Stimulated activated naive B cell treated with anti-CD40 and anti-IgM and Interleukin-4, amounts not matched to agents 10 μg/mL and 1 μg/mL and 100 μg/mL, for 72 hours (primary cell): ENCODE measurements at regions not wholly inside any gene's neighbourhood (a gene's known extent, or its start where the extent isn't known, plus 50 kb on each side); places are given as distances from the start of the nearest gene placed in this dataset.

Source experiments
- ATAC-seq, 2 donors: fragments of 150-1000 bp; cut with Tn5 transposase; replicated peaks; 2 replicates each; pipeline ENCODE4 v1.10.0; 2021; ENCODE audit warnings: moderate library complexity in 1 of 2
- DNase-seq: peaks from one replicate; pipeline ENCODE4 v3.0.0; 2021
- H3K27ac Mint-ChIP-seq: one replicate; pipeline ENCODE4 v1.8.0; 2022; ENCODE audit warnings: mild to moderate bottlenecking, mixed read lengths
- H3K27me3 Mint-ChIP-seq, 2 donors: one replicate each; pipeline ENCODE4 v1.8.0; 2022; ENCODE audit warnings: mixed read lengths in 2 of 2
- H3K36me3 Mint-ChIP-seq, 2 donors: one replicate each; pipeline ENCODE4 v1.8.0; 2022; ENCODE audit warnings: mixed read lengths in 2 of 2, mild to moderate bottlenecking in 1 of 2
- H3K4me1 Mint-ChIP-seq, 2 donors: one replicate each; pipeline ENCODE4 v1.8.0; 2022; ENCODE audit warnings: mixed read lengths in 2 of 2, mild to moderate bottlenecking in 1 of 2
- H3K4me3 Mint-ChIP-seq, 2 donors: one replicate each; pipeline ENCODE4 v1.8.0; 2022; ENCODE audit warnings: mild to moderate bottlenecking in 2 of 2, mixed read lengths in 2 of 2, moderate library complexity in 1 of 2
- H3K9me3 Mint-ChIP-seq, 2 donors: one replicate each; pipeline ENCODE4 v1.8.0; 2022; ENCODE audit warnings: mixed read lengths in 2 of 2, mild to moderate bottlenecking in 1 of 2

GRCh38 chr3:147733217-147733616 is 324.1 kb downstream of the ZIC1 start:
- Mint-ChIP-seq H3K4me1 (no peaks in the 10 kb centered on the region), H3K36me3 (no peaks in the 10 kb centered on the region), H3K9me3 (peaks cover 0 to 2% of the 10 kb centered on the region in 2 donors), H3K4me3 (no peak overlapping the region), H3K27me3 (no peaks in the 10 kb centered on the region), H3K27ac (no peak overlapping the region)
- no peak for ATAC-seq
- no peak for DNase-seq

DNA sequence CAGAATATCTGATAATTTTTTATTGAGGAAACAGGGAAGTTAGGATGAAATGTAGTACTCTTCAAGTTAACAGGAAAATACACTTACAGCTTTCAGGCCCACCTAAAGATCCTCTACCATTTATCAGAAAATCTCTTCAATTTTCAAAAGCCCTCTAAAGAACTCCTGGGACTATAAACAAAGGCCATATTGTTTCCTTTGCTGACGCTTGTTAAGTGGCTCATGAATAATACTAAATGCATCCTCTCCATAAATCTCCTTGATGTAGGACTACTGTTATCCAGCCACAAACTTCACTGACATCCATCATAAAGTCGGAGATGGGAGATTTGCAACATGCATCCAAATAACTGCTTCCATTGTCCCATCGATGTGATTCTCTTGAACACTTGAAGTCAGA is 326.5 kb downstream of the ZIC1 start:
- ATAC-seq: no peak
- no peaks in the 10 kb centered on the region for H3K9me3 Mint-ChIP-seq
- no peaks in the 10 kb centered on the region for H3K36me3 Mint-ChIP-seq
- H3K4me1 Mint-ChIP-seq: no peaks in the 10 kb centered on the region
- H3K4me3 Mint-ChIP-seq: no peak overlapping the region
- no peaks in the 10 kb centered on the region for H3K27me3 Mint-ChIP-seq
- H3K27ac Mint-ChIP-seq: no peak overlapping the region
- no peak for DNase-seq

GRCh38 chr3:147736226-147736625 is 327.1 kb downstream of the ZIC1 start:
- no peak overlapping the region for H3K27ac Mint-ChIP-seq
- no peaks in the 10 kb centered on the region for H3K36me3 Mint-ChIP-seq
- ATAC-seq: no peak
- no peaks in the 10 kb centered on the region for H3K27me3 Mint-ChIP-seq
- H3K4me3 Mint-ChIP-seq: no peak overlapping the region
- DNase-seq: no peak
- no peaks in the 10 kb centered on the region for H3K4me1 Mint-ChIP-seq
- no peaks in the 10 kb centered on the region for H3K9me3 Mint-ChIP-seq

GRCh38 chr3:147737376-147737775 is 328.2 kb downstream of the ZIC1 start:
- Mint-ChIP-seq H3K4me1 (no peaks in the 10 kb centered on the region), H3K27me3 (no peaks in the 10 kb centered on the region), H3K9me3 (no peaks in the 10 kb centered on the region), H3K36me3 (no peaks in the 10 kb centered on the region), H3K27ac (no peak overlapping the region), H3K4me3 (no peak overlapping the region)
- DNase-seq (no peak), ATAC-seq (no peak)

DNA sequence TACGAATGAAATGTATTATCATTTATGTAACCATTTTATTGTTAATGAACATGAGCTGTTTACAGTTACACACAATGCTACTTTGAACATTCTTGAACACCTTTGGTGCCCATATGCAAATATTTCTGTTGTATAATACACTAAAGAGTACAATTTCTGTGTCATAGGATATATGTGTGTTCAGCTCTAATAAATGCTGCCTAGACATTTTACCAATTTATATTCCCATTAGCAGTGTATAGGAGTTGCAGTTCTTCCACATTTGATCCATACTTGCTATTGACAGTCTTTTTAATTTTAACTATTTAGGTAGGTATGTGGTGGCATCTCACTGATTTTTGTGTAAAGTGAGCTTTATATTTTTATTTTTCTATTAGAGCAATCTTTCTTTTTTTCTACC is 331.8 kb downstream of the ZIC1 start:
- Mint-ChIP-seq H3K27me3 (no peaks in the 10 kb centered on the region), H3K9me3 (peaks cover 0 to 1% of the 10 kb centered on the region in 2 donors), H3K4me3 (no peak overlapping the region), H3K36me3 (no peaks in the 10 kb centered on the region), H3K4me1 (no peaks in the 10 kb centered on the region), H3K27ac (no peak overlapping the region)
- DNase-seq (no peak), ATAC-seq (no peak)

DNA sequence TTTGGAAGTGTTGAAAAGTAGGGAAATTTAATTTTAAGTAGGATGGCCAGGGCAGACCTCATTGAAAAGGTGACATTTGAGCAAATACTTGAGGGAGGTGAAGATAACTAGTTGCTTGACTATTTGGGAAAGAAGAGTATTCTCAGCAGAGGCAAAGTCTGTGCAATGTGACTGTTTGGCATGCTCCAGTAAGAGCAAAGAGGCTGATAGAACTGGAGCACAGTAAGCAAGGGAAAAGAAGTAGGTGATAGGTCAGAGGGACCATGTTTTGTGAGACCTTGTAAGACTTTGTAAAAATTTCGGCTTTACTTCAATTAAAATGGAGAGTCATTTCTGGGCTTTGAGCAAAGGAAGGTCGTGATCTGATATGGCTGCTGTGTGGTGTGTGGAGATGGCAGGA is 335.8 kb downstream of the ZIC1 start:
- Mint-ChIP-seq H3K27ac (no peak overlapping the region), H3K9me3 (peaks cover 0 to 7% of the 10 kb centered on the region in 2 donors), H3K36me3 (no peaks in the 10 kb centered on the region), H3K4me3 (no peak overlapping the region), H3K27me3 (no peaks in the 10 kb centered on the region), H3K4me1 (no peaks in the 10 kb centered on the region)
- ATAC-seq (no peak), DNase-seq (no peak)

DNA sequence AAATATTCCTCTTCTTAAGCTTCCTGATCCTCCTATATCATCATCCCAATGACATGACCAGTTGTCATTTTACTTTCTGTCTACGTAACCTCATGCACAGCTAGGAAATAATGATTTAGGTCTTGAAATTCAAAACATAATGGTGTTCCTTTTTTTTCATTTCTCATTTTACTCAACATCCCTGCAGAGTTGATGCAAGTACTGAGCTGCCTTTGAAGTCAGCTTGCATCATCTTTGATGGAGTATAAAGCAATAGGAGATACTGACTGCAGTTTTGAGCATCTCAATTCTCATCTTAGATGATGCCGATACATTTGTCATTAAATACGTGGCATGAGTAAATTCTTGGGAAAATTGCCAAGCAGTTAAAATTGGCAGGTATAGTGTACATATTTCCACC is 346.1 kb downstream of the ZIC1 start:
- no peaks in the 10 kb centered on the region for H3K4me1 Mint-ChIP-seq
- H3K27me3 Mint-ChIP-seq: no peaks in the 10 kb centered on the region
- ATAC-seq (no peak), DNase-seq (no peak)
- no peaks in the 10 kb centered on the region for H3K36me3 Mint-ChIP-seq
- H3K27ac Mint-ChIP-seq: no peak overlapping the region
- peaks cover 0 to 2% of the 10 kb centered on the region in 2 donors for H3K9me3 Mint-ChIP-seq
- H3K4me3 Mint-ChIP-seq: no peak overlapping the region

DNA sequence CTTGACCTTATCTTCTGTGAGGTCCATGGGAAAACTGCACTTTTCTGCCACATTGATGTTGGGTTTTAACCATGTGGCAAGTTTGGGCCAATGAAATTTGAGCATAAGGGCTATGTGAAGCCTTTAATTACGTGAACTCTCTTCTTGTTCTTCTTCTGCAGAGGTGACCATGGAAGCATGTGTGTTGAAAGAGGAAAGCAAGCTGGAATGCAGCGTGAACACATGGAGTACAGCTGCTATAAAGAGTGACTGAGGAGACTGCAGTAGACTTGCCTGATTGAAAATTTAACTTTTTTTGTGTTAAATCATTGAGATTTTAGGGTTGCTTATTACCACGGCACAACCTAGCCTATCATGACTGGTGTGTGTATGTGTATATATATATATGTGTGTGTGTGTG is 347.3 kb downstream of the ZIC1 start:
- ATAC-seq (no peak), DNase-seq (no peak)
- no peaks in the 10 kb centered on the region for H3K4me1 Mint-ChIP-seq
- no peak overlapping the region for H3K27ac Mint-ChIP-seq
- no peaks in the 10 kb centered on the region for H3K27me3 Mint-ChIP-seq
- no peak overlapping the region for H3K4me3 Mint-ChIP-seq
- H3K9me3 Mint-ChIP-seq: peaks cover 0 to 2% of the 10 kb centered on the region in 2 donors
- H3K36me3 Mint-ChIP-seq: no peaks in the 10 kb centered on the region

DNA sequence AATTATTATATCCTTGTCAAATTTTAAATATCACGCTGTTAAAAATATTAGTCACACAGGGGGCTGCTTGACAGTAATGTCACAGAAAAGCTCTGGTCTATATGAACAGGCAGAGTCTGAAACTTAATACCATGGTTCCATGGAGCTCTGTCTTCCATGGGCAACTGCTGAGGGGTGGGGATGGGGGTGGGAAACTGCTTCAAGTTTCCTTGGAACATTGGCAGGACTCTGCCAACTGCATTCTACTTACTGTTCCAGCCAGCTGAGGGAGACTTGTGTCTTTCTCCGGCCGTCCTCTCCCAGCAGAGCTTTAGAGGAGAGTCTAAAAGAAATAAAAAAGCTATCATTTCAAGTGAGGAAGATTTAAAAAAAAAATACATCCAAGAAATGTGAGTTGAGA is 348.7 kb downstream of the ZIC1 start:
- no peaks in the 10 kb centered on the region for H3K36me3 Mint-ChIP-seq
- H3K9me3 Mint-ChIP-seq: peaks cover 0 to 2% of the 10 kb centered on the region in 2 donors
- H3K4me3 Mint-ChIP-seq: no peak overlapping the region
- DNase-seq (no peak), ATAC-seq (no peak)
- no peak overlapping the region for H3K27ac Mint-ChIP-seq
- H3K27me3 Mint-ChIP-seq: no peaks in the 10 kb centered on the region
- H3K4me1 Mint-ChIP-seq: no peaks in the 10 kb centered on the region

DNA sequence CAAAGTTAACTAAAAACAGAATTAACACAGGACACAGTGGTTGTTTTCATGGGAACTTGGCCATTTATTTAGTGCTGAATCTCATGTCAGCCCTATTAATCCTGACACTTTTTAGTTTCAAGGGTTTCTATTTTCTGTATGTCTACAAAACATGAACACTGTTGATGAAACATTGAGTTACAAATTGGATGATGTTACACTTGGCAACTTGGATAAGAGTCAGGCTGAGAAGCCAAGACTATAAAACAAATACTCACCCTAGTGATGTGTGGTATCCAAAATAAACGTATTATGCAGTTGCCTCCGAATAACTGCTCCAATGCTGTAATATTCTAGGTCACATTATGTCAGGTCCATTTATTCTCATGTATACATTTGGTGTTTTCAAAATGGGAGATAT is 349.6 kb downstream of the ZIC1 start:
- Mint-ChIP-seq H3K27me3 (no peaks in the 10 kb centered on the region), H3K9me3 (peaks cover 0 to 2% of the 10 kb centered on the region in 2 donors), H3K36me3 (no peaks in the 10 kb centered on the region), H3K4me3 (no peak overlapping the region), H3K4me1 (no peaks in the 10 kb centered on the region), H3K27ac (no peak overlapping the region)
- DNase-seq (no peak), ATAC-seq (no peak)

- peaks cover 0 to 2% of the 10 kb centered on the region in 2 donors for H3K9me3 Mint-ChIP-seq
- H3K27ac Mint-ChIP-seq: no peak overlapping the region
- DNase-seq (no peak), ATAC-seq (no peak)
- no peaks in the 10 kb centered on the region for H3K27me3 Mint-ChIP-seq
- H3K36me3 Mint-ChIP-seq: no peaks in the 10 kb centered on the region
- H3K4me3 Mint-ChIP-seq: no peak overlapping the region
- H3K4me1 Mint-ChIP-seq: no peaks in the 10 kb centered on the region
Measured at GRCh38 chr3:147760085-147760484, 350.9 kb downstream of the ZIC1 start.

DNA sequence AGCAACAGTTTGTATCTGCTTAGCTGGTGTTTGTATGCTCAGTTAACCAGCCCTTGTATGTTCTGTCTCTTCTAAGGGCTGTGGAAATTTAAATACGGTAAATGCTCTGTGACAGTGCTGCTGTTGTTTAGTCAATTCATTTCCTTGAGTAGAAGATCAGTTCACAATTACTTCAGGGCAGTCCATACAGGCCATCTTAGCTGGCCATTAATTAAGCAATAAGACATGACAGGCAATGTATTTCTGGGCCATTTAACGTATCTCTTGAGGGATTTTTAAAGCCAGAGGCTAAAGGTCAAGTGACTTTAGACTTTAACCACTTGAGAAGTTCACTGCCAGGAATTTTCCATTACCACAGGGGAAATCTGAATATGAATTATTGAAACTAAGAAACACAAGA is 351.8 kb downstream of the ZIC1 start:
- H3K36me3 Mint-ChIP-seq: no peaks in the 10 kb centered on the region
- H3K4me3 Mint-ChIP-seq: no peak overlapping the region
- DNase-seq (no peak), ATAC-seq (no peak)
- peaks cover 0 to 2% of the 10 kb centered on the region in 2 donors for H3K9me3 Mint-ChIP-seq
- H3K27ac Mint-ChIP-seq: no peak overlapping the region
- no peaks in the 10 kb centered on the region for H3K4me1 Mint-ChIP-seq
- no peaks in the 10 kb centered on the region for H3K27me3 Mint-ChIP-seq

DNA sequence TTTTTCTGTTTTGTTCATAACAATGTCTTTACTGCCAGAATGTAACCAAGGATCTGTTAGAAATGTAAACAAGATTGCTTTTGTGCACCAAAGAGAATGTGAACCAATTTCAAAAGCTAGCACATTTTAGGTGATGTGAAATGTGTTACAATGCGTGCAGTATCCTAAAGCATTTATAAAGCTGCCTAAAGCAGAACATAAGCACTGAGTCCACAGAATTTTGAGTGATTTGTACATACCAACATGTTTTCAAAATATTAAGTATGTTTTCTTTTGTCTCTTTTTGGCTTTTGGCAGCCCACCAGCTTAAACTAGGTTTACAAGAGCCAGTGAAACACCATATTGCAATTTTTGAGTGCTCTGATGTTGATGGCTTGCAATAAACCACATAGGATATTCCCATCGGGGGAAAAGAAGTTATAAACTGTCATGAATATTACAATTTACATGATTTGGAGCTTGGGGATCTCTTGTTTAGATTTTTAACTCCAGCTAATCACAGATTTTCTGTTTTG is 364.0 kb downstream of the ZIC1 start:
- H3K27me3 Mint-ChIP-seq: no peaks in the 10 kb centered on the region
- H3K27ac Mint-ChIP-seq: no peak overlapping the region
- no peak for DNase-seq
- no peaks in the 10 kb centered on the region for H3K4me1 Mint-ChIP-seq
- H3K36me3 Mint-ChIP-seq: no peaks in the 10 kb centered on the region
- no peak overlapping the region for H3K4me3 Mint-ChIP-seq
- no peak for ATAC-seq
- peaks cover 0 to 1% of the 10 kb centered on the region in 2 donors for H3K9me3 Mint-ChIP-seq

- Mint-ChIP-seq H3K4me1 (no peaks in the 10 kb centered on the region), H3K36me3 (no peaks in the 10 kb centered on the region), H3K27me3 (no peaks in the 10 kb centered on the region), H3K4me3 (no peak overlapping the region), H3K27ac (no peak overlapping the region), H3K9me3 (peaks cover 0 to 2% of the 10 kb centered on the region in 2 donors)
- DNase-seq (no peak), ATAC-seq (no peak)
Measured at GRCh38 chr3:147775411-147775810, 366.2 kb downstream of the ZIC1 start.

DNA sequence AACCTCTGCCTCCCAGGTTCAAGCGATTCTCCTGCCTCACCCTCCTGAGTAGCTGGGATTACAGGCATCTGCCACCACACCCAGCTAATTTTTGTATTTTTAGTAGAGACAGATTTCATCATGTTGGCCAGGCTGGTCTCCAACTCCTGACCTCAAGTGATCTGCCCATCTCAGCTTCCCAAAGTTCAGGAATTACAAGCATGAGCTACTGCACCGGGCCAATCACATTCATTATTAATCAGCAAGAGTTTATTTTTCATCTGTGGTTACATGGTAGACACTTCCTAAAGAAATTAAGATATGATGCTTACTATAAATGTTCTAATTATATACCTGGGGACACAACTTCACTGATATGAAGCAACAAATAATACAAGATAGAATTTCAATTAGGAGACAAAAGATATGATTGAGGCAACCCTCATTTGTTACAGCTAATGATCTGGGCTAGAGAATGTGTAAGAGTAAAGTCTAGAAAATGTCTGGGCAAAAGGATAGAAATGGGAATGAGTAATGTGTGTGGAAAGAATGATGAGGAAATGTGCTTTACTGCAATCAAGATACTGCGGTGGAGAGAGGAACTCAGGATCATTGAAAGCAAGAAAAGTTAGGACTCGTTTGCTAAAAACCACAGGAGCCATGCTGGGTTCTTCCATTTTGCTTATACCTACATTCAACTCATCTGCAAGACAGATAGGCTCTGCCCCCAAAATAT is 366.8 kb downstream of the ZIC1 start:
- Mint-ChIP-seq H3K27ac (no peak overlapping the region), H3K27me3 (no peaks in the 10 kb centered on the region), H3K36me3 (no peaks in the 10 kb centered on the region), H3K4me1 (no peaks in the 10 kb centered on the region), H3K9me3 (peaks cover 0 to 2% of the 10 kb centered on the region in 2 donors), H3K4me3 (no peak overlapping the region)
- ATAC-seq (no peak), DNase-seq (no peak)
